ENCODE measurements at regions not wholly inside any gene's neighbourhood (a gene's known extent, or its start where the extent isn't known, plus 50 kb on each side); places are given as distances from the start of the nearest gene placed in this dataset.

- no TSS peak for BruUV-seq (replicated peaks)
- H4K20me1 ChIP-seq (ENCODE audit: insufficient read depth, low read length), result no peaks in the 10 kb centered on the region
- intact Hi-C loops (cut with micrococcal nuclease; ENCODE audit: unreplicated experiment), result no loop called here
- no peaks in the 10 kb centered on the region for H3K36me3 ChIP-seq (ENCODE audit: insufficient read depth, low read length)
- H3K9me2 ChIP-seq (ENCODE audit: insufficient read depth, low read length), result no peaks in the 10 kb centered on the region
- ChIA-PET POLR2A (no interaction called here), CTCF (ENCODE audit: unreplicated experiment) (no interaction called here)
- DNase-seq (ENCODE audit: low spot score), result no peak
- H3K4me3 ChIP-seq (ENCODE audit: low read depth, low read length, poor library complexity, severe bottlenecking), result no peak overlapping the region
- H3K9me3 ChIP-seq (ENCODE audit: low read length), result no peaks in the 10 kb centered on the region
- no peak overlapping the region for H3K27ac ChIP-seq (ENCODE audit: low read depth, low read length, poor library complexity, severe bottlenecking)
- H2AFZ ChIP-seq (ENCODE audit: low read length), result no peak overlapping the region
- no peaks in the 10 kb centered on the region for H3K79me2 ChIP-seq (ENCODE audit: insufficient read depth, low read depth, low read length)
- no peaks in the 10 kb centered on the region for H3K4me1 ChIP-seq (ENCODE audit: insufficient read depth, low read length, poor library complexity, severe bottlenecking)
- TF ChIP-seq, protein P1, sequence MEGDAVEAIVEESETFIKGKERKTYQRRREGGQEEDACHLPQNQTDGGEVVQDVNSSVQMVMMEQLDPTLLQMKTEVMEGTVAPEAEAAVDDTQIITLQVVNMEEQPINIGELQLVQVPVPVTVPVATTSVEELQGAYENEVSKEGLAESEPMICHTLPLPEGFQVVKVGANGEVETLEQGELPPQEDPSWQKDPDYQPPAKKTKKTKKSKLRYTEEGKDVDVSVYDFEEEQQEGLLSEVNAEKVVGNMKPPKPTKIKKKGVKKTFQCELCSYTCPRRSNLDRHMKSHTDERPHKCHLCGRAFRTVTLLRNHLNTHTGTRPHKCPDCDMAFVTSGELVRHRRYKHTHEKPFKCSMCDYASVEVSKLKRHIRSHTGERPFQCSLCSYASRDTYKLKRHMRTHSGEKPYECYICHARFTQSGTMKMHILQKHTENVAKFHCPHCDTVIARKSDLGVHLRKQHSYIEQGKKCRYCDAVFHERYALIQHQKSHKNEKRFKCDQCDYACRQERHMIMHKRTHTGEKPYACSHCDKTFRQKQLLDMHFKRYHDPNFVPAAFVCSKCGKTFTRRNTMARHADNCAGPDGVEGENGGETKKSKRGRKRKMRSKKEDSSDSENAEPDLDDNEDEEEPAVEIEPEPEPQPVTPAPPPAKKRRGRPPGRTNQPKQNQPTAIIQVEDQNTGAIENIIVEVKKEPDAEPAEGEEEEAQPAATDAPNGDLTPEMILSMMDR (conservative IDR thresholded peaks at IDR 0.05; ENCODE audit: low read length), result no peak
- TF ChIP-seq EZH2phosphoT487 (IDR thresholded peaks at IDR 0.05; ENCODE audit: borderline replicate concordance, low read depth, low read length), result no peak
- no peak overlapping the region for H3K4me2 ChIP-seq (ENCODE audit: low read length)
These were observed 86.2 kb upstream of the SALL3 start for GRCh38 chr18:78893281-78894032.

DNA sequence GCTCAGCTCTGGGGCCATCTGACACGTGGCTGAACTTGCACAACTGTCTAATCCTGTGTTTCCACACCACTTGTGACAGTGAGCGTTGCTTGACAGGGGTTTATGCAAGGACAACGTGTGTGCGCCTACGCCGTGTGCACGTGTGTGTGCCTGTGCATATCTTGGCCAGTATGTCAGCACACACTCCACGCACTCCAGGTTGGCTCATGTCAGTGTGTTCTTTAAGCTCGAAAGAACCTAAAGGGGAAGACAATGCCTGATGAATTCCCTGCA lies 85.6 kb upstream of the SALL3 start:
- ChIA-PET CTCF (ENCODE audit: unreplicated experiment) (no interaction called here), POLR2A (no interaction called here)
- no peaks in the 10 kb centered on the region for H3K9me2 ChIP-seq (ENCODE audit: insufficient read depth, low read length)
- no peak for DNase-seq (ENCODE audit: low spot score)
- BruUV-seq (replicated peaks), result no TSS peak
- no peak overlapping the region for H3K4me2 ChIP-seq (ENCODE audit: low read length)
- no peak for TF ChIP-seq EZH2phosphoT487 (IDR thresholded peaks at IDR 0.05; ENCODE audit: borderline replicate concordance, low read depth, low read length)
- TF ChIP-seq, protein P1 (conservative IDR thresholded peaks at IDR 0.05; ENCODE audit: low read length), result no peak
- intact Hi-C loops (cut with micrococcal nuclease; ENCODE audit: unreplicated experiment), result no loop called here
- no peaks in the 10 kb centered on the region for H3K9me3 ChIP-seq (ENCODE audit: low read length)
- H3K27ac ChIP-seq (ENCODE audit: low read depth, low read length, poor library complexity, severe bottlenecking), result no peak overlapping the region
- no peak overlapping the region for H3K4me3 ChIP-seq (ENCODE audit: low read depth, low read length, poor library complexity, severe bottlenecking)
- no peaks in the 10 kb centered on the region for H3K36me3 ChIP-seq (ENCODE audit: insufficient read depth, low read length)
- H3K4me1 ChIP-seq (ENCODE audit: insufficient read depth, low read length, poor library complexity, severe bottlenecking), result no peaks in the 10 kb centered on the region
- no peaks in the 10 kb centered on the region for H3K79me2 ChIP-seq (ENCODE audit: insufficient read depth, low read depth, low read length)
- no peaks in the 10 kb centered on the region for H4K20me1 ChIP-seq (ENCODE audit: insufficient read depth, low read length)
- H2AFZ ChIP-seq (ENCODE audit: low read length), result no peak overlapping the region

GRCh38 chr18:78895207-78896001 lies 84.2 kb upstream of the SALL3 start:
- Histone ChIP-seq H3K79me2 (ENCODE audit: insufficient read depth, low read depth, low read length) (no peaks in the 10 kb centered on the region), H3K9me3 (ENCODE audit: low read length) (no peaks in the 10 kb centered on the region), H3K36me3 (ENCODE audit: insufficient read depth, low read length) (no peaks in the 10 kb centered on the region), H3K4me2 (ENCODE audit: low read length) (no peak overlapping the region), H3K9me2 (ENCODE audit: insufficient read depth, low read length) (no peaks in the 10 kb centered on the region), H3K27ac (ENCODE audit: low read depth, low read length, poor library complexity, severe bottlenecking) (no peak overlapping the region), H4K20me1 (ENCODE audit: insufficient read depth, low read length) (no peaks in the 10 kb centered on the region), H3K4me1 (ENCODE audit: insufficient read depth, low read length, poor library complexity, severe bottlenecking) (no peaks in the 10 kb centered on the region), H3K4me3 (ENCODE audit: low read depth, low read length, poor library complexity, severe bottlenecking) (no peak overlapping the region), H2AFZ (ENCODE audit: low read length) (no peak overlapping the region)
- no TSS peak for BruUV-seq (replicated peaks)
- DNase-seq (ENCODE audit: low spot score), result no peak
- no peak for TF ChIP-seq EZH2phosphoT487 (IDR thresholded peaks at IDR 0.05; ENCODE audit: borderline replicate concordance, low read depth, low read length)
- TF ChIP-seq, protein P1 (conservative IDR thresholded peaks at IDR 0.05; ENCODE audit: low read length), result no peak
- CTCF ChIA-PET (ENCODE audit: unreplicated experiment), result no interaction called here
- intact Hi-C loops (cut with micrococcal nuclease; ENCODE audit: unreplicated experiment), result no loop called here
- POLR2A ChIA-PET, result no interaction called here
